Activated naive CD8-positive, alpha-beta T cell (primary cell): ENCODE measurements at regions not wholly inside any gene's neighbourhood (a gene's known extent, or its start where the extent isn't known, plus 50 kb on each side); places are given as distances from the start of the nearest gene placed in this dataset.

Experiments used
- H3K27ac Mint-ChIP-seq: one replicate; pipeline ENCODE4 v1.8.0; 2021; ENCODE audit warnings: mixed read lengths
- H3K27me3 Mint-ChIP-seq: one replicate; pipeline ENCODE4 v1.8.0; 2021; ENCODE audit warnings: mixed read lengths
- H3K36me3 Mint-ChIP-seq: one replicate; pipeline ENCODE4 v1.8.0; 2021; ENCODE audit warnings: mixed read lengths
- H3K4me1 Mint-ChIP-seq: one replicate; pipeline ENCODE4 v1.8.0; 2021; ENCODE audit warnings: low read depth, mixed read lengths
- H3K4me3 Mint-ChIP-seq: one replicate; pipeline ENCODE4 v1.8.0; 2021; ENCODE audit warnings: mild to moderate bottlenecking, mixed read lengths
- H3K9me3 Mint-ChIP-seq: one replicate; pipeline ENCODE4 v1.8.0; 2021; ENCODE audit warnings: low read depth, mixed read lengths

GRCh38 chr4:153068751-153069150 is 132.6 kb downstream of the FHDC1 start:
- Mint-ChIP-seq H3K36me3 (peaks cover 3% of the 10 kb centered on the region), H3K9me3 (no peaks in the 10 kb centered on the region), H3K27ac (no peak overlapping the region), H3K27me3 (no peaks in the 10 kb centered on the region), H3K4me3 (no peak overlapping the region), H3K4me1 (no peaks in the 10 kb centered on the region)

GRCh38 chr4:153071958-153072598 is 132.2 kb upstream of the TRIM2 start:
- H3K36me3 Mint-ChIP-seq = peaks cover 3% of the 10 kb centered on the region
- H3K27ac Mint-ChIP-seq = no peak overlapping the region
- no peak overlapping the region for H3K4me3 Mint-ChIP-seq

GRCh38 chr4:153072661-153073060 is 131.6 kb upstream of the TRIM2 start:
- Mint-ChIP-seq H3K36me3 (peaks cover 3% of the 10 kb centered on the region), H3K27ac (no peak overlapping the region), H3K4me3 (no peak overlapping the region), H3K4me1 (no peaks in the 10 kb centered on the region), H3K27me3 (no peaks in the 10 kb centered on the region), H3K9me3 (no peaks in the 10 kb centered on the region)

More at GRCh38 chr4:153071958-153072598, 132.2 kb upstream of the TRIM2 start:
- Mint-ChIP-seq H3K9me3 (no peaks in the 10 kb centered on the region), H3K4me1 (no peaks in the 10 kb centered on the region), H3K27me3 (no peaks in the 10 kb centered on the region)

- H3K9me3 Mint-ChIP-seq = no peaks in the 10 kb centered on the region
- peaks cover 2% of the 10 kb centered on the region for H3K4me1 Mint-ChIP-seq
- H3K36me3 Mint-ChIP-seq = peaks cover 3% of the 10 kb centered on the region
- H3K27me3 Mint-ChIP-seq = no peaks in the 10 kb centered on the region
- H3K27ac Mint-ChIP-seq = no peak overlapping the region
- H3K4me3 Mint-ChIP-seq = no peak overlapping the region
Measured at GRCh38 chr4:153074486-153074885, 129.8 kb upstream of the TRIM2 start.

- Mint-ChIP-seq H3K27me3 (no peaks in the 10 kb centered on the region), H3K4me1 (peaks cover 7% of the 10 kb centered on the region), H3K9me3 (no peaks in the 10 kb centered on the region), H3K27ac (no peak overlapping the region), H3K36me3 (peaks cover 3% of the 10 kb centered on the region), H3K4me3 (no peak overlapping the region)
Measured at GRCh38 chr4:153074936-153075630, 129.2 kb upstream of the TRIM2 start.

- H3K4me1 Mint-ChIP-seq = peaks cover 15% of the 10 kb centered on the region
- H3K36me3 Mint-ChIP-seq = peaks cover 3% of the 10 kb centered on the region
- H3K27ac Mint-ChIP-seq = no peak overlapping the region
- H3K4me3 Mint-ChIP-seq = no peak overlapping the region
- no peaks in the 10 kb centered on the region for H3K27me3 Mint-ChIP-seq
- no peaks in the 10 kb centered on the region for H3K9me3 Mint-ChIP-seq
Measured at GRCh38 chr4:153075836-153076518, 128.3 kb upstream of the TRIM2 start.

GRCh38 chr4:153076861-153077260 is 127.4 kb upstream of the TRIM2 start:
- no peak overlapping the region for H3K4me3 Mint-ChIP-seq
- H3K4me1 Mint-ChIP-seq = peaks cover 21% of the 10 kb centered on the region
- no peaks in the 10 kb centered on the region for H3K9me3 Mint-ChIP-seq
- no peaks in the 10 kb centered on the region for H3K36me3 Mint-ChIP-seq
- no peaks in the 10 kb centered on the region for H3K27me3 Mint-ChIP-seq
- no peak overlapping the region for H3K27ac Mint-ChIP-seq

- H3K9me3 Mint-ChIP-seq = no peaks in the 10 kb centered on the region
- H3K4me3 Mint-ChIP-seq = no peak overlapping the region
- H3K36me3 Mint-ChIP-seq = no peaks in the 10 kb centered on the region
- H3K27ac Mint-ChIP-seq = no peak overlapping the region
- no peaks in the 10 kb centered on the region for H3K27me3 Mint-ChIP-seq
- H3K4me1 Mint-ChIP-seq = peaks cover 43% of the 10 kb centered on the region
Measured at GRCh38 chr4:153079857-153080391, 124.3 kb upstream of the TRIM2 start.

- no peaks in the 10 kb centered on the region for H3K9me3 Mint-ChIP-seq
- H3K27ac Mint-ChIP-seq = no peak overlapping the region
- no peaks in the 10 kb centered on the region for H3K27me3 Mint-ChIP-seq
- no peak overlapping the region for H3K4me3 Mint-ChIP-seq
- H3K4me1 Mint-ChIP-seq = peaks cover 51% of the 10 kb centered on the region
- no peaks in the 10 kb centered on the region for H3K36me3 Mint-ChIP-seq
Measured at GRCh38 chr4:153081006-153081580, 123.2 kb upstream of the TRIM2 start.

GRCh38 chr4:153081693-153082092 is 122.5 kb upstream of the TRIM2 start:
- no peak overlapping the region for H3K27ac Mint-ChIP-seq
- peaks cover 51% of the 10 kb centered on the region for H3K4me1 Mint-ChIP-seq
- no peaks in the 10 kb centered on the region for H3K9me3 Mint-ChIP-seq
- no peaks in the 10 kb centered on the region for H3K27me3 Mint-ChIP-seq
- H3K36me3 Mint-ChIP-seq = no peaks in the 10 kb centered on the region
- H3K4me3 Mint-ChIP-seq = no peak overlapping the region

- no peaks in the 10 kb centered on the region for H3K27me3 Mint-ChIP-seq
- H3K9me3 Mint-ChIP-seq = no peaks in the 10 kb centered on the region
- no peak overlapping the region for H3K27ac Mint-ChIP-seq
- no peak overlapping the region for H3K4me3 Mint-ChIP-seq
- peaks cover 51% of the 10 kb centered on the region for H3K4me1 Mint-ChIP-seq
- no peaks in the 10 kb centered on the region for H3K36me3 Mint-ChIP-seq
Measured at GRCh38 chr4:153082322-153083301, 121.6 kb upstream of the TRIM2 start.

GRCh38 chr4:153083447-153083947 is 120.7 kb upstream of the TRIM2 start:
- no peaks in the 10 kb centered on the region for H3K27me3 Mint-ChIP-seq
- H3K36me3 Mint-ChIP-seq = no peaks in the 10 kb centered on the region
- H3K9me3 Mint-ChIP-seq = no peaks in the 10 kb centered on the region
- no peak overlapping the region for H3K27ac Mint-ChIP-seq
- peaks cover 51% of the 10 kb centered on the region for H3K4me1 Mint-ChIP-seq
- H3K4me3 Mint-ChIP-seq = no peak overlapping the region

GRCh38 chr4:153084224-153084979 is 119.8 kb upstream of the TRIM2 start:
- no peaks in the 10 kb centered on the region for H3K27me3 Mint-ChIP-seq
- no peak overlapping the region for H3K4me3 Mint-ChIP-seq
- no peak overlapping the region for H3K27ac Mint-ChIP-seq
- H3K36me3 Mint-ChIP-seq = no peaks in the 10 kb centered on the region
- no peaks in the 10 kb centered on the region for H3K9me3 Mint-ChIP-seq
- peaks cover 50% of the 10 kb centered on the region for H3K4me1 Mint-ChIP-seq
